ENCODE measurements at regions not wholly inside any gene's neighbourhood (a gene's known extent, or its start where the extent isn't known, plus 50 kb on each side); places are given as distances from the start of the nearest gene placed in this dataset.

DNA sequence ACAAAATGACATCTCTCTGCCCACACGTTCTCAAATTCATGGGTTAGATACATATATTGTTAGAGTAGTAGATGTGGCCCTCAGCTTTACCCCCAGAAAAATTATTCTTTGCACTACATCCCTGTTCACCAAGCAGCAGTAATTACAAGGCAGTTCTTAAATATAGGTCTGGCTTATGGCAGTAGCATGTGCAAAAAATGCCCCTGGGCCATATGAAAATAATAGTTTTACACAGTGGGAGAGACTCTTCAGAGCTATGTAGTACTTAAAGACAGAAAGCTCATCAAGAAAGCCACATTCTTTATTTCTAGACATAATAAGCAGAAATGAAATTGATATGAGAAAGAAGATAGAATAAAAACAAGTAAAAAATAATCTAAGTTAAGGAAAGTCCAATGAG, 196.3 kb upstream of the FOXP2 start:
- Mint-ChIP-seq H3K27me3 (ENCODE audit: low read depth) (no peaks in the 10 kb centered on the region), H3K27ac (no peak overlapping the region), H3K9me3 (no peaks in the 10 kb centered on the region), H3K36me3 (ENCODE audit: insufficient read depth in 1 of 3, low read depth in 3 of 3) (no peaks in the 10 kb centered on the region), H3K4me3 (no peak overlapping the region), H3K4me1 (peaks cover 8 to 10% of the 10 kb centered on the region in 2 experiments)
- H3K27ac ChIP-seq (ENCODE audit: insufficient read length, low read depth, low read length): no peak overlapping the region
- H3K9me3 ChIP-seq (ENCODE audit: control insufficient read depth, low read depth, low read length): no peaks in the 10 kb centered on the region
- no peaks in the 10 kb centered on the region for H3K23me2 ChIP-seq (ENCODE audit: insufficient read length, low read depth, low read length, poor library complexity, severe bottlenecking)
- H3K4me2 ChIP-seq (ENCODE audit: insufficient read depth, insufficient read length, low read length): no peak overlapping the region
- no peaks in the 10 kb centered on the region for H3K79me1 ChIP-seq (ENCODE audit: insufficient read depth, low read depth, low read length, poor library complexity, severe bottlenecking)
- no peak overlapping the region for H3K9ac ChIP-seq (ENCODE audit: extremely low read depth, insufficient read length, low read length)
- no peak overlapping the region for H4K91ac ChIP-seq (ENCODE audit: insufficient read length, low read depth, low read length)
- H3K79me2 ChIP-seq (ENCODE audit: insufficient read depth, low read length): no peaks in the 10 kb centered on the region
- H3K27me3 ChIP-seq (ENCODE audit: insufficient read depth, low read length): no peaks in the 10 kb centered on the region
- H2AFZ ChIP-seq (ENCODE audit: low read length): no peak overlapping the region
- H2BK12ac ChIP-seq (ENCODE audit: insufficient read length, low read depth, low read length): no peak overlapping the region
- H3K4ac ChIP-seq (ENCODE audit: low read depth, low read length): no peak overlapping the region
- H2BK120ac ChIP-seq (ENCODE audit: low read depth, low read length, poor library complexity, severe bottlenecking): no peak overlapping the region
- WGBS (ENCODE audit: extremely low coverage, insufficient read length, low lambda C conversion rate): no CpG with 5 or more reads among the region's 1 CpG
- no peak overlapping the region for H4K5ac ChIP-seq (ENCODE audit: insufficient read length, low read depth, low read length)
- TF ChIP-seq, protein P1, sequence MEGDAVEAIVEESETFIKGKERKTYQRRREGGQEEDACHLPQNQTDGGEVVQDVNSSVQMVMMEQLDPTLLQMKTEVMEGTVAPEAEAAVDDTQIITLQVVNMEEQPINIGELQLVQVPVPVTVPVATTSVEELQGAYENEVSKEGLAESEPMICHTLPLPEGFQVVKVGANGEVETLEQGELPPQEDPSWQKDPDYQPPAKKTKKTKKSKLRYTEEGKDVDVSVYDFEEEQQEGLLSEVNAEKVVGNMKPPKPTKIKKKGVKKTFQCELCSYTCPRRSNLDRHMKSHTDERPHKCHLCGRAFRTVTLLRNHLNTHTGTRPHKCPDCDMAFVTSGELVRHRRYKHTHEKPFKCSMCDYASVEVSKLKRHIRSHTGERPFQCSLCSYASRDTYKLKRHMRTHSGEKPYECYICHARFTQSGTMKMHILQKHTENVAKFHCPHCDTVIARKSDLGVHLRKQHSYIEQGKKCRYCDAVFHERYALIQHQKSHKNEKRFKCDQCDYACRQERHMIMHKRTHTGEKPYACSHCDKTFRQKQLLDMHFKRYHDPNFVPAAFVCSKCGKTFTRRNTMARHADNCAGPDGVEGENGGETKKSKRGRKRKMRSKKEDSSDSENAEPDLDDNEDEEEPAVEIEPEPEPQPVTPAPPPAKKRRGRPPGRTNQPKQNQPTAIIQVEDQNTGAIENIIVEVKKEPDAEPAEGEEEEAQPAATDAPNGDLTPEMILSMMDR (conservative IDR thresholded peaks at IDR 0.05): no peak
- no peak overlapping the region for H2BK5ac ChIP-seq (ENCODE audit: insufficient read length, low read length)
- no peak overlapping the region for H2AK5ac ChIP-seq (ENCODE audit: insufficient read length, low read length)
- H3K4me1 ChIP-seq (ENCODE audit: insufficient read depth, low read length): no peaks in the 10 kb centered on the region
- no peak overlapping the region for H2BK15ac ChIP-seq (ENCODE audit: low read depth, low read length)
- H3K56ac ChIP-seq (ENCODE audit: insufficient read length, low read depth, low read length): no peak overlapping the region
- no peaks in the 10 kb centered on the region for H4K20me1 ChIP-seq (ENCODE audit: control insufficient read depth, insufficient read depth, insufficient read length)
- no peak overlapping the region for H4K8ac ChIP-seq (replicated peaks; ENCODE audit: insufficient read length, low read depth, low read length)
- H3K14ac ChIP-seq (ENCODE audit: insufficient read depth, low read length): no peak overlapping the region
- no peak overlapping the region for H2BK20ac ChIP-seq (ENCODE audit: low read depth, low read length, poor library complexity, severe bottlenecking)
- no peak overlapping the region for H3T11ph ChIP-seq (ENCODE audit: low read length)
- no peak for DNase-seq
- H3K18ac ChIP-seq (ENCODE audit: insufficient read length, low read depth, low read length): no peak overlapping the region
- no peak overlapping the region for H3K23ac ChIP-seq (ENCODE audit: insufficient read length, low read depth, low read length)
